SH-SY5Y (cell line): ENCODE measurements at regions not wholly inside any gene's neighbourhood (a gene's known extent, or its start where the extent isn't known, plus 50 kb on each side); places are given as distances from the start of the nearest gene placed in this dataset.

ENCODE experiments used
- GATA2 ChIP-seq: IDR thresholded peaks from 2 replicates; pipeline ENCODE4 v1.6.1; 2011; ENCODE audit warnings: mild to moderate bottlenecking, low read depth, low read length
- GATA3 ChIP-seq: IDR thresholded peaks from 2 replicates; pipeline ENCODE4 v1.6.1; 2011; ENCODE audit warnings: low read depth, mild to moderate bottlenecking, low read length, moderate library complexity

DNA sequence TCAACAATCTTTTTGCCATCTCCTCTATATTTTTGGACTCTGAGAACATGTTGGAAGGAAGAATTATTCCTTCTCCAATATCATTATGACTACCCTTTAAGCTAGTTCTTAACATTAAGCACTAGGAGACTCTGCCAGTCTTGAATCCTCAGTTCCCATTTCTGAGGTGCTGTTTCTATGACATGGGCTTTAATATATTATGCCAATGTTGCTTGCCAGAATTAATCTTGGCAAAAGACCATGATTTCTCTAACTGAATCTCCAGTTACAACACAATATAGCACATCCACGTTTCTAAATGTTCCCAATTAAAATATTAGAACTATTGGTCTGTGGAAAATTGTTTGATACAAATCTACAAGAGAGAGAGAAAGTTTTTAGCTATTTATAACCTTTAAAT lies 250.0 kb downstream of the HGF start:
- no peak for TF ChIP-seq GATA2
- no peak for TF ChIP-seq GATA3

DNA sequence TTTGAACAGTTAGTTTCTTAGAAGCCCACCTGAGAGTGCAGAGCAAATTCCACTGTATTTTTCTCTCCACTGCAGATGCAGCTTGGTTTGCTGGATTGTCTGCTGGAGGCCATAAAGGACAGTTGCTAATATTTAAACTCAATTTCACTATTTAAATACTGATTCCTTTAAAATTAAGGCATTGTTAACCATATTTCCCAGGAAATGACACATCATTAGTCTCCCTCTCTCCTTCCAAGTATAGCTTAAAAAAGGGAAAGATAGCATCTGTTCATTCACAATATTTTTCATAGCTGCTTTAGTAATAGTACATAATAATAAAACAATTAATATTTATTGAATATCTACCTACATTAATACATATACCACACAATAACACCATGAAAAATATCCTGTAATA lies 252.9 kb downstream of the HGF start:
- TF ChIP-seq GATA3 (no peak), GATA2 (no peak)

- TF ChIP-seq GATA2 (no peak), GATA3 (no peak)
These were observed 254.8 kb downstream of the HGF start for GRCh38 chr7:81515009-81515408.

- TF ChIP-seq GATA3 (no peak), GATA2 (no peak)
These were observed 255.3 kb downstream of the HGF start for GRCh38 chr7:81514546-81514945.

- TF ChIP-seq GATA2 (no peak), GATA3 (no peak)
These were observed 259.7 kb downstream of the HGF start for GRCh38 chr7:81510122-81510521.

DNA sequence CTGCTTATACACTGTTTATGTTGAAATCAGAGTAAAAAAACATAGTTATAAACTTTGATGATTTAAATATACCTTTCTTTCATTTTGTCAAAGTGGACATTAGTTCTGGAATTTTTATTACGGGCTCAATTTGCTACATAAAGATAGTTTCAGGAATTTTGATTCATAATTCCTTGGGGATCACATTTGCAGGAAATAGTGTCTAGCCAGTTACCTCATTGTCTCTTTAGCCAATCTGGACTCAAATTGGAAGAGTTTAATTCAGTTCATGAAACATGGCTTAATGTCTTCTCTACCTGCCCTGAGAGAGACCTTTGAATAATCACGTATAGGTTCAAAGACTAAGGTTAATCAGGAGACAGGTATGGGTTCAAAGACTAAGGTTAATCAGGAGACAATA lies 262.6 kb downstream of the HGF start:
- TF ChIP-seq GATA2 = no peak
- TF ChIP-seq GATA3 = no peak

- TF ChIP-seq GATA3 (no peak), GATA2 (no peak)
These were observed 263.2 kb downstream of the HGF start for GRCh38 chr7:81506609-81507008.

DNA sequence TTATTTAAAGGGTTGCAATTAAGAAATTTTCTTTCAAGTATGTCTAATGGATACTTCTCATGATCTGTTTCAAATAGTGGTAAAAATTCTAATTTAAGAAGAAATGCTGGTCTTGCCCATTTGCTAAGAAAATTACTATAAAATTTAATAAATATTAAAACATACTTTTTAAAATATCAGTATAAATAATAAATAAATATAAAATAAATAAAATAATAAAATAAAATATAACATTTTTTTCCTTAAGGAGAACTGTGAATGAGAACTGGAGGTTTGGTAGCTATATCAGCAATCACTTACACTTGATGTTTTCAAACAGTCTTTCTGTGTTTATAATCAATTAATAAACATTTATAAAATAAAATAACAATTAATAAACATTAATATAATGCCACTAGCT lies 266.1 kb downstream of the HGF start:
- TF ChIP-seq GATA3 = no peak
- no peak for TF ChIP-seq GATA2

DNA sequence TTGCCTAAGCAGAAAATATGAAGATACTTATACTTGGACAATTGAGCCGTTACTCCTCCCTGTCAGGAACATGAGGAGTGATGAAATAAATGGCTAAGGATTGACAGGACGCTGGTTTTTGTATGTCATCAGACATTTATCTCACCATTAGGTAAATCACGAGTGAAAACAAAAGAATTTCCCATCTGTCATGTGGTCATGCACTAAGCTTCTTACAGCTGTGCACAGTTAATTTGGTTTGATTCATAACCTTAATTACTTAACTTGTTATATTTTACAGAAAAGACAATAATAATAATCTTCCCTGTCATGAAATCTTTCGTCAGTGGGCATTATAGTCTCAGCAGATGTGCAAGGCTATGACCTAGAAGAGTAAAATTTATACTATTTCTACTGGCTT lies 266.5 kb downstream of the HGF start:
- TF ChIP-seq GATA3 (no peak), GATA2 (no peak)

- TF ChIP-seq GATA3 (no peak), GATA2 (no peak)
These were observed 268.6 kb downstream of the HGF start for GRCh38 chr7:81501220-81501619.

DNA sequence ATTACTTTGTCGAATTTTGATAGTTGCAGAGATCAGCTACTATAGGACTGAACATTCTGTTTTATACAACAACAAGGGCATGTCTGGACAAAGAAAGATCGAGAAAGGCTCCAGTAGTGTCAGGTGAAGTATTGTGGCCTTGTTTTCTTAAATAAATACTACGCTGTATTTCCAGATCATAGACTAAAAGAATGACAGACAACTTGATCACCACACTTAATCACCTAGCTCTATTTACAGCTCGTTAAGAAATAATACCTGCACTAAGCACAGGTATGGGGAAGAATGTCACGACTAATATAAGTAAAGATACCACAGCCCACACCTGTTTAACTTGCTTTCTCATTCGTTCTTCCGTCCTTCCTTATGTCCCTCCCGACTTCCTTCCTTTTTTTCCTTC lies 269.2 kb downstream of the HGF start:
- TF ChIP-seq GATA2 (no peak), GATA3 (no peak)

DNA sequence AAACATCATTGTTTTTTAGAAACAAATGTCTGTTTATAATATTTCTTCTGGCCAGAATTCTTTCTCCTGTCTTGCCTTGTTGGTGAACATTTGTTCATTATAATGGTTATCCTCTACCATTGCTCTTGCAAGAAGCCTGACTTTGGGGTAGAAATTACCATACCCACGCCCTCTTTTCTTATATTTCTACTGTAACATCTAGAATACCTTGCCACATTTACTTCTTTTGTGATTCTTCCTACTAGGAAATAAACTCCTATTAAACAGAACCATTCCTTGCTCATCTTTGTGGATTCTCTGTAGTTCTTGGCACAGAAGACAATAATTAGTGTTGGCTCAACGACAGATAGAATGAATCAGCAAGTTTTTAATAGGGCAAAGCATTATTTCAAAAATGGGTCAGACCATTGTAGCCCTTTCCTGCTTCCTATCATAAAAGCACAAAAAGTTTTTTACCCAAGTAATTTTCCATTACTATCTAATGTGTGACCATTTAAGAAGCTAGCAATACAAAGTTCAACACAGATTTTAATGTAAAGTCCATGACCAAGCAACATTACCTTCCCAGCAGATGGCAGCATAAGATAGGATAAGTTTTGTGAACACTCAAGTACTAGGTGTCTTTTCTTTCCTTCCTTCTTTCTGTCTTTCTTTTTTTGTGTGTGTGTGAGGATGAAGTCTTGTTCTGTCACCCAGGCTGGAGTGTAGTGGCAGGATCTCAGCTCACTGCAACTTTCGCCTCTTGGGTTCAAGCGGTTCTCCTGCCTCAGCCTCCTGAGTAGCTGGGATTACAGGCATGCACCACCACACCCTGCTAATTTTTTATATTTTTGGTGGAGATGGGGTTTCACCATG lies 270.4 kb downstream of the HGF start:
- TF ChIP-seq GATA2 (no peak), GATA3 (no peak)

- TF ChIP-seq GATA3 = no peak
- TF ChIP-seq GATA2 = no peak
These were observed 271.7 kb downstream of the HGF start for GRCh38 chr7:81498176-81498575.

GRCh38 chr7:81492910-81493309 lies 276.9 kb downstream of the HGF start:
- TF ChIP-seq GATA3 (no peak), GATA2 (no peak)

GRCh38 chr7:81492240-81492639 lies 277.6 kb downstream of the HGF start:
- TF ChIP-seq GATA3 = no peak
- TF ChIP-seq GATA2 = no peak
